ENCODE measurements at regions not wholly inside any gene's neighbourhood (a gene's known extent, or its start where the extent isn't known, plus 50 kb on each side); places are given as distances from the start of the nearest gene placed in this dataset.
A peak's percentile ranks its signal among the peaks of the same experiment; 100 is the strongest.

- no peak for DNase-seq (ENCODE audit: low read depth in 1 of 2, low spot score in 1 of 2)
- in situ Hi-C loops (cut with HindIII; ENCODE audit: low pct_unique_long_range_greater_than_20kb, low sequenced_read_pairs), result no loop called here
- TF ChIP-seq JUND (IDR thresholded peaks at IDR 0.05; ENCODE audit: low read depth), result no peak
Observed at GRCh38 chr16:85543536-85543935, 69.6 kb upstream of the GSE1 start.

GRCh38 chr16:85544016-85544415, 69.1 kb upstream of the GSE1 start:
- in situ Hi-C loops (cut with HindIII; ENCODE audit: low pct_unique_long_range_greater_than_20kb, low sequenced_read_pairs), result no loop called here
- no peak for TF ChIP-seq JUND (IDR thresholded peaks at IDR 0.05; ENCODE audit: low read depth)
- no peak for DNase-seq (ENCODE audit: low read depth in 1 of 2, low spot score in 1 of 2)

- TF ChIP-seq JUND (IDR thresholded peaks at IDR 0.05; ENCODE audit: low read depth), result no peak
- in situ Hi-C loops (cut with HindIII; ENCODE audit: low pct_unique_long_range_greater_than_20kb, low sequenced_read_pairs), result no loop called here
- no peak for DNase-seq (ENCODE audit: low read depth in 1 of 2, low spot score in 1 of 2)
Observed at GRCh38 chr16:85544668-85545067, 68.5 kb upstream of the GSE1 start.

GRCh38 chr16:85545227-85545818, 67.8 kb upstream of the GSE1 start:
- in situ Hi-C loops (cut with HindIII; ENCODE audit: low pct_unique_long_range_greater_than_20kb, low sequenced_read_pairs), result no loop called here
- peak in 1 of 2 experiments; percentile 75 for DNase-seq (ENCODE audit: low read depth in 1 of 2, low spot score in 1 of 2)
- TF ChIP-seq JUND (IDR thresholded peaks at IDR 0.05; ENCODE audit: low read depth), result no peak

- no peak for TF ChIP-seq JUND (IDR thresholded peaks at IDR 0.05; ENCODE audit: low read depth)
- in situ Hi-C loops (cut with HindIII; ENCODE audit: low pct_unique_long_range_greater_than_20kb, low sequenced_read_pairs), result no loop called here
- peak in 1 of 2 experiments; percentile 71 for DNase-seq (ENCODE audit: low read depth in 1 of 2, low spot score in 1 of 2)
Observed at GRCh38 chr16:85546585-85547447, 66.3 kb upstream of the GSE1 start.

- in situ Hi-C loops (cut with HindIII; ENCODE audit: low pct_unique_long_range_greater_than_20kb, low sequenced_read_pairs), result no loop called here
- DNase-seq (ENCODE audit: low read depth in 1 of 2, low spot score in 1 of 2), result no peak
- no peak for TF ChIP-seq JUND (IDR thresholded peaks at IDR 0.05; ENCODE audit: low read depth)
Observed at GRCh38 chr16:85548375-85548774, 64.7 kb upstream of the GSE1 start.

GRCh38 chr16:85549766-85550421, 63.2 kb upstream of the GSE1 start:
- DNase-seq (ENCODE audit: low read depth in 1 of 2, low spot score in 1 of 2), result no peak
- in situ Hi-C loops (cut with HindIII; ENCODE audit: low pct_unique_long_range_greater_than_20kb, low sequenced_read_pairs), result no loop called here
- TF ChIP-seq JUND (IDR thresholded peaks at IDR 0.05; ENCODE audit: low read depth), result no peak

- DNase-seq (ENCODE audit: low read depth in 1 of 2, low spot score in 1 of 2), result no peak
- TF ChIP-seq JUND (IDR thresholded peaks at IDR 0.05; ENCODE audit: low read depth), result no peak
- in situ Hi-C loops (cut with HindIII; ENCODE audit: low pct_unique_long_range_greater_than_20kb, low sequenced_read_pairs), result no loop called here
Observed at GRCh38 chr16:85550422-85550864, 62.7 kb upstream of the GSE1 start.

GRCh38 chr16:85550953-85551924, 61.9 kb upstream of the GSE1 start:
- peak; percentile 72 to 84 for DNase-seq (ENCODE audit: low read depth in 1 of 2, low spot score in 1 of 2)
- in situ Hi-C loops (cut with HindIII; ENCODE audit: low pct_unique_long_range_greater_than_20kb, low sequenced_read_pairs), result no loop called here
- no peak for TF ChIP-seq JUND (IDR thresholded peaks at IDR 0.05; ENCODE audit: low read depth)

- in situ Hi-C loops (cut with HindIII; ENCODE audit: low pct_unique_long_range_greater_than_20kb, low sequenced_read_pairs), result no loop called here
- TF ChIP-seq JUND (IDR thresholded peaks at IDR 0.05; ENCODE audit: low read depth), result no peak
- no peak for DNase-seq (ENCODE audit: low read depth in 1 of 2, low spot score in 1 of 2)
Observed at GRCh38 chr16:85552980-85553435, 60.1 kb upstream of the GSE1 start.

- DNase-seq (ENCODE audit: low read depth in 1 of 2, low spot score in 1 of 2), result peak; percentile 94 to 95
Observed at GRCh38 chr16:85553436-85554113, 59.5 kb upstream of the GSE1 start.

More at GRCh38 chr16:85553436-85554113, 59.5 kb upstream of the GSE1 start:
- no peak for TF ChIP-seq JUND (IDR thresholded peaks at IDR 0.05; ENCODE audit: low read depth)
- in situ Hi-C loops (cut with HindIII; ENCODE audit: low pct_unique_long_range_greater_than_20kb, low sequenced_read_pairs), result no loop called here

All from T47D (cell line).